OCI-LY7 (cell line): ENCODE measurements at regions not wholly inside any gene's neighbourhood (a gene's known extent, or its start where the extent isn't known, plus 50 kb on each side); places are given as distances from the start of the nearest gene placed in this dataset.

Experiments used
- BruUV-seq: library from RNA; stranded (reverse); fragments of 400-500 nt; replicated peaks from 2 replicates; lab custom pipeline; 2021; lab: Mats Ljungman, UMichigan
- CTCF ChIA-PET: fragments of 300-600 bp; sonication (Branson Sonifier 250); formaldehyde crosslinking; loops from one replicate; lab custom pipeline; 2022; ENCODE audit warnings: antibody characterized with exemption; ENCODE audit not compliant: unreplicated experiment; lab: Charles Lee
- POLR2A ChIA-PET: fragments of 300-600 bp; sonication (Branson Sonifier 250); formaldehyde crosslinking; loops from one replicate; lab custom pipeline; 2022; ENCODE audit warnings: antibody characterized with exemption; lab: Charles Lee
- DNase-seq: peaks from one replicate; pipeline ENCODE4 v3.0.0-alpha.2; 2015; ENCODE audit warnings: low spot score
- H2AFZ ChIP-seq: fragments of 200-600 bp; sonication (generic), shearing (Covaris generic); 2 replicates; pipeline ENCODE4 v1.6.1; 2014; ENCODE audit warnings: mild to moderate bottlenecking, antibody characterized with exemption, low read length, moderate library complexity
- H3K27ac ChIP-seq: fragments of 200-600 bp; sonication (generic); 2 replicates; pipeline ENCODE4 v1.5.1; 2014; ENCODE audit warnings: mixed run types, low read depth, mild to moderate bottlenecking, moderate library complexity, low read length, inconsistent platforms; ENCODE audit not compliant: poor library complexity, severe bottlenecking
- H3K36me3 ChIP-seq: fragments of 200-600 bp; sonication (generic); 2 replicates; pipeline ENCODE4 v1.6.1; 2014; ENCODE audit warnings: mild to moderate bottlenecking, antibody characterized with exemption, low read length, moderate library complexity, mixed read lengths; ENCODE audit not compliant: insufficient read depth
- H3K4me1 ChIP-seq: fragments of 200-600 bp; sonication (generic); 2 replicates; pipeline ENCODE4 v1.5.1; 2014; ENCODE audit warnings: mild to moderate bottlenecking, low read length; ENCODE audit not compliant: insufficient read depth, poor library complexity, severe bottlenecking
- H3K4me2 ChIP-seq: fragments of 200-600 bp; sonication (generic); 2 replicates; pipeline ENCODE4 v1.6.1; 2014; ENCODE audit warnings: mild to moderate bottlenecking, low read length
- H3K4me3 ChIP-seq: fragments of 200-600 bp; sonication (generic); 2 replicates; pipeline ENCODE4 v1.5.1; 2014; ENCODE audit warnings: mild to moderate bottlenecking, low read depth, low read length; ENCODE audit not compliant: poor library complexity, severe bottlenecking
- H3K79me2 ChIP-seq: fragments of 200-600 bp; sonication (generic); 2 replicates; pipeline ENCODE4 v1.6.1; 2016; ENCODE audit warnings: low read depth, mild to moderate bottlenecking, low read length, moderate library complexity, mixed read lengths; ENCODE audit not compliant: insufficient read depth
- H3K9me2 ChIP-seq: fragments of 200-600 bp; sonication (generic); 2 replicates; pipeline ENCODE4 v1.6.1; 2016; ENCODE audit warnings: mild to moderate bottlenecking, low read length, mixed read lengths; ENCODE audit not compliant: insufficient read depth
- H3K9me3 ChIP-seq: fragments of 200-600 bp; sonication (generic); 2 replicates; pipeline ENCODE4 v1.6.1; 2014; ENCODE audit warnings: mild to moderate bottlenecking, mixed run types, low read length, mixed read lengths
- H4K20me1 ChIP-seq: fragments of 200-600 bp; sonication (generic); 2 replicates; pipeline ENCODE4 v1.6.1; 2014; ENCODE audit warnings: mild to moderate bottlenecking, antibody characterized with exemption, low read length, moderate library complexity, mixed read lengths; ENCODE audit not compliant: insufficient read depth
- EZH2phosphoT487 ChIP-seq: fragments of 200-600 bp; sonication (generic); IDR thresholded peaks from 2 replicates; pipeline ENCODE4 v1.6.1; 2018; ENCODE audit warnings: low read depth, borderline replicate concordance, mild to moderate bottlenecking, mixed run types, antibody characterized with exemption, low read length, moderate library complexity, mixed read lengths
- intact Hi-C: fragments of 100-400 bp; cut with micrococcal nuclease; formaldehyde crosslinking; loops from one replicate; pipeline ENCODE4 v1.10.0; 2022; ENCODE audit not compliant: unreplicated experiment
- TF ChIP-seq, protein P1 (sequence below): fragments of 200-600 bp; sonication (generic); conservative IDR thresholded peaks from 2 replicates; pipeline ENCODE4 v1.5.1; 2014; ENCODE audit warnings: mild to moderate bottlenecking, antibody characterized with exemption, low read length, moderate library complexity, mixed read lengths

DNA sequence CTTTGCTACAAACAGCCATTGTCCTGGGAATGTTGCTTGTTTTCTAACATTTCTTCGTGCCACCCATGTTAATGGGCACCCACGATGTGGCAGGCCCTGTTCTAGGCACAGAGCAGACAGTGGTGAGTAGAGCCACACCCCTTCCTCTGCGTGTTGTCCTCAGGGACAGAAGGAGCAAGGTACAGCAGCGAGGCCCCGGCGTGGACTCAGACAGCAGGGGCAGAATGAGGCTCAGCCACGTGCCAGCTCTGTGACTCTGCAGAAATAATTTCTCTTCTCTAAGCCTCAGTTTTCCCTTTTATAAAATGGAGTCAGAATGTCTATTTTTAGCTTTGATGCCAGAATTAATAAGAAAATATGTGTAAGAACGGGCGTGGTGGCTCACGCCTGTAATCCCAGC, 401.7 kb downstream of the TSN start:
- intact Hi-C loops = no loop called here
- Histone ChIP-seq H3K79me2 (no peaks in the 10 kb centered on the region), H3K9me2 (no peaks in the 10 kb centered on the region), H3K9me3 (no peaks in the 10 kb centered on the region), H2AFZ (no peak overlapping the region), H3K4me2 (no peak overlapping the region), H3K4me3 (no peak overlapping the region), H3K27ac (no peak overlapping the region), H3K36me3 (no peaks in the 10 kb centered on the region), H3K4me1 (no peaks in the 10 kb centered on the region), H4K20me1 (no peaks in the 10 kb centered on the region)
- ChIA-PET CTCF (no interaction called here), POLR2A (no interaction called here)
- no TSS peak for BruUV-seq
- no peak for DNase-seq
- TF ChIP-seq, protein P1, sequence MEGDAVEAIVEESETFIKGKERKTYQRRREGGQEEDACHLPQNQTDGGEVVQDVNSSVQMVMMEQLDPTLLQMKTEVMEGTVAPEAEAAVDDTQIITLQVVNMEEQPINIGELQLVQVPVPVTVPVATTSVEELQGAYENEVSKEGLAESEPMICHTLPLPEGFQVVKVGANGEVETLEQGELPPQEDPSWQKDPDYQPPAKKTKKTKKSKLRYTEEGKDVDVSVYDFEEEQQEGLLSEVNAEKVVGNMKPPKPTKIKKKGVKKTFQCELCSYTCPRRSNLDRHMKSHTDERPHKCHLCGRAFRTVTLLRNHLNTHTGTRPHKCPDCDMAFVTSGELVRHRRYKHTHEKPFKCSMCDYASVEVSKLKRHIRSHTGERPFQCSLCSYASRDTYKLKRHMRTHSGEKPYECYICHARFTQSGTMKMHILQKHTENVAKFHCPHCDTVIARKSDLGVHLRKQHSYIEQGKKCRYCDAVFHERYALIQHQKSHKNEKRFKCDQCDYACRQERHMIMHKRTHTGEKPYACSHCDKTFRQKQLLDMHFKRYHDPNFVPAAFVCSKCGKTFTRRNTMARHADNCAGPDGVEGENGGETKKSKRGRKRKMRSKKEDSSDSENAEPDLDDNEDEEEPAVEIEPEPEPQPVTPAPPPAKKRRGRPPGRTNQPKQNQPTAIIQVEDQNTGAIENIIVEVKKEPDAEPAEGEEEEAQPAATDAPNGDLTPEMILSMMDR = no peak
- TF ChIP-seq EZH2phosphoT487 = no peak

DNA sequence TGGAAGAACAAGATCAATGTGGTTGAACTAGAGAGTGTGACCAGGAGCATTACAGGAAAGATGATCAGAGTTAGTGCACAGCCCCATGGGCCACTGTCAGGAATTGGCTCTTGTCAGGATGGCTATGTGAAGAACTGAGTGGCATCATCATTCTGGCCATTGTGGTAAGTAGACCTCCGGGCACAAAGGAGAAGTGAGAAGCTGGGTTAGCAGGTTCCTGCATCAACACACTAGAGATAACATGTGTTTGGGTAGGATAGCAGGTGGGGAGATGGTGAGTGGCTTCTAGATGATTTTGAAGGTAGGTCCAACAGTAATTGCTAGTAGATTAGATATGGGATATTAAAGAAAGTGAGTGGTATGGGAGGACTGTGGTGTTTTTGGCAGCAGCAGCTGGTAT, 408.2 kb downstream of the TSN start:
- H4K20me1 ChIP-seq = no peaks in the 10 kb centered on the region
- no peaks in the 10 kb centered on the region for H3K79me2 ChIP-seq
- H3K4me1 ChIP-seq = no peaks in the 10 kb centered on the region
- CTCF ChIA-PET = no interaction called here
- no peak overlapping the region for H3K4me2 ChIP-seq
- no TSS peak for BruUV-seq
- no peaks in the 10 kb centered on the region for H3K36me3 ChIP-seq
- no peak for DNase-seq
- no peak overlapping the region for H3K27ac ChIP-seq
- no peak overlapping the region for H2AFZ ChIP-seq
- H3K9me3 ChIP-seq = no peaks in the 10 kb centered on the region
- intact Hi-C loops = no loop called here
- no peak for TF ChIP-seq EZH2phosphoT487
- TF ChIP-seq, protein P1 = no peak
- POLR2A ChIA-PET = interaction anchor here (1.2 kb wide), 1 partner anchor 20 kb away, joined by 3 read pairs; no protein-coding TSS in a partner anchor
- no peaks in the 10 kb centered on the region for H3K9me2 ChIP-seq
- H3K4me3 ChIP-seq = no peak overlapping the region

DNA sequence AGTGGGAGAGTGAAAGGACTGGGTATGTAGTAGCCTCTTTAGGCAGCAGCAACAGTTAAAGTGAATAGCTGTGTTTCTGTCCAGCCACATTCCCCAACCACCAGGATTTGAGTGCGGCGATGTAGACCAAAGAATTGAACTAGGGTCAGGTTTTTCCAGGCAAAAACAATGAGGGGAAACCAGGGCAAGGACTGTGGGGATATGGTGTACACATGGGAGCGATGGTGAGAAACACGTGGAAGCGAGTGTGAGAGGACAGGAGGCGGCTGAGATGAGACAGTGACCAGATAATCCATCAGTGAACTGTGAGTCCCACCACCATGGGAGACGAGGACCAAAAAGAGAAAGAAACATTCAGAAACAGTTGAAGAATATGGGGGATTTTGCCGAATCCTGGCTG, 409.5 kb downstream of the TSN start:
- Histone ChIP-seq H2AFZ (no peak overlapping the region), H3K4me3 (no peak overlapping the region), H3K4me2 (no peak overlapping the region), H3K36me3 (no peaks in the 10 kb centered on the region), H3K4me1 (no peaks in the 10 kb centered on the region), H3K79me2 (no peaks in the 10 kb centered on the region), H3K9me3 (no peaks in the 10 kb centered on the region), H3K27ac (no peak overlapping the region), H3K9me2 (no peaks in the 10 kb centered on the region), H4K20me1 (no peaks in the 10 kb centered on the region)
- TF ChIP-seq, protein P1 = no peak
- no peak for TF ChIP-seq EZH2phosphoT487
- ChIA-PET POLR2A (no interaction called here), CTCF (no interaction called here)
- BruUV-seq = no TSS peak
- DNase-seq = no peak
- intact Hi-C loops = no loop called here
